ENCODE measurements at regions not wholly inside any gene's neighbourhood (a gene's known extent, or its start where the extent isn't known, plus 50 kb on each side); places are given as distances from the start of the nearest gene placed in this dataset.

GRCh38 chr21:15651172-15651571 lies 78.6 kb upstream of the USP25 start:
- Histone ChIP-seq H2AFZ (replicated peaks; ENCODE audit: low read length, poor library complexity) (no peak overlapping the region), H3K36me3 (ENCODE audit: control insufficient read depth, insufficient read depth, low read length) (no peaks in the 10 kb centered on the region), H2AK5ac (ENCODE audit: low read depth, low read length) (no peak overlapping the region), H3K27me3 (ENCODE audit: control insufficient read depth, insufficient read depth, low read length) (no peaks in the 10 kb centered on the region; the same call in 1 of the 2 replicates), H3K27ac (ENCODE audit: insufficient read depth, low read length) (no peak overlapping the region), H3K9me1 (ENCODE audit: insufficient read depth, low read length) (no peaks in the 10 kb centered on the region), H2BK20ac (ENCODE audit: low read depth, low read length) (no peak overlapping the region), H3K79me1 (ENCODE audit: low read depth in 1 of 2, low read length in 2 of 2) (no peaks in the 10 kb centered on the region), H3K23ac (ENCODE audit: low read depth, low read length) (no peak overlapping the region), H3K4me2 (ENCODE audit: low read depth, low read length) (no peak overlapping the region), H3K4me1 (ENCODE audit: control insufficient read depth, insufficient read depth, low read length) (no peaks in the 10 kb centered on the region), H3K18ac (ENCODE audit: low read depth, low read length) (no peak overlapping the region), H3K14ac (replicated peaks; ENCODE audit: low read depth, low read length) (no peak overlapping the region), H2AK9ac (replicated peaks; ENCODE audit: low read depth, low read length, poor library complexity) (no peak overlapping the region), H3K9me3 (ENCODE audit: control insufficient read depth, insufficient read depth, low read length) (no peaks in the 10 kb centered on the region), H3K56ac (ENCODE audit: extremely low read depth, insufficient read depth, low read length) (no peak overlapping the region), H4K91ac (ENCODE audit: insufficient read depth, low read depth, low read length) (no peak overlapping the region), H4K20me1 (ENCODE audit: insufficient read depth, low read length) (no peaks in the 10 kb centered on the region), H2BK5ac (ENCODE audit: low read depth, low read length, poor library complexity, severe bottlenecking) (no peak overlapping the region), H2BK15ac (ENCODE audit: low read depth, low read length) (no peak overlapping the region), H4K8ac (ENCODE audit: low read depth in 2 of 2, low read length in 2 of 2) (no peak overlapping the region), H2BK120ac (ENCODE audit: low read depth, low read length) (no peak overlapping the region), H3K4ac (ENCODE audit: low read depth, low read length) (no peak overlapping the region), H3K9ac (ENCODE audit: low read depth, low read length) (no peak overlapping the region), H3K4me3 (ENCODE audit: insufficient read depth, low read depth, low read length) (no peak overlapping the region), H4K5ac (ENCODE audit: low read depth, low read length) (no peak overlapping the region)
- intact Hi-C loops (cut with micrococcal nuclease) = no loop called here
- no CpG with 5 or more reads among the region's 3 CpGs for WGBS, 2 experiments (ENCODE audit: extremely low coverage in 2 of 2, insufficient read length in 1 of 2)
- DNase-seq = no peak
- no peak for ATAC-seq (ENCODE audit: low read depth)
- TF ChIP-seq BHLHE40 (IDR thresholded peaks at IDR 0.05; ENCODE audit: low read depth, low read length) (no peak), RCOR1 (IDR thresholded peaks at IDR 0.05; ENCODE audit: insufficient replicate concordance, low read length) (no peak), NFE2L2 (IDR thresholded peaks at IDR 0.05; ENCODE audit: low read depth, low read length) (no peak)
- BruUV-seq (replicated peaks) = no TSS peak
- ChIA-PET POLR2A (ENCODE audit: unreplicated experiment) (no interaction called here), CTCF (interaction anchor here (1.1 kb wide), 1 partner anchor 15 kb away, joined by 3 read pairs; no protein-coding TSS in a partner anchor)
- dilution Hi-C loops (cut with HindIII; ENCODE audit: low sequenced_read_pairs, unreplicated experiment) = no loop called here
- in situ Hi-C loops (cut with MboI; ENCODE audit: low sequenced_read_pairs) = no loop called here

All from IMR-90 (cell line).